Left ventricle myocardium inferior (tissue), 1 donor: ENCODE measurements at regions not wholly inside any gene's neighbourhood (a gene's known extent, or its start where the extent isn't known, plus 50 kb on each side); places are given as distances from the start of the nearest gene placed in this dataset.

ENCODE experiments used
- DNase-seq: peaks from one replicate; pipeline ENCODE4 v3.0.0-alpha.2; 2020
- H3K27ac ChIP-seq: fragments of 200-600 bp; replicated peaks from 2 replicates; pipeline ENCODE4 v1.8.0; 2021
- H3K27me3 ChIP-seq: fragments of 200-600 bp; 2 replicates; pipeline ENCODE4 v1.8.0; 2021; ENCODE audit warnings: low read depth
- H3K36me3 ChIP-seq: fragments of 200-600 bp; 2 replicates; pipeline ENCODE4 v1.8.0; 2021
- H3K4me1 ChIP-seq: fragments of 200-600 bp; 2 replicates; pipeline ENCODE4 v1.8.0; 2021
- H3K4me3 ChIP-seq: fragments of 200-600 bp; 2 replicates; pipeline ENCODE4 v1.8.0; 2021; ENCODE audit warnings: mild to moderate bottlenecking, moderate library complexity
- H3K9me3 ChIP-seq: fragments of 200-600 bp; replicated peaks from 2 replicates; pipeline ENCODE4 v1.8.0; 2021
- CTCF ChIP-seq: fragments of 200-600 bp; IDR thresholded peaks from 2 replicates; pipeline ENCODE4 v1.8.0; 2021; ENCODE audit warnings: antibody characterized with exemption, mild to moderate bottlenecking, borderline replicate concordance
- intact Hi-C: fragments of 100-400 bp; cut with micrococcal nuclease; formaldehyde crosslinking; loops from one replicate; pipeline ENCODE4 v1.11.0; 2022
- donor health status: DM: no; HTN: yes; CAD: no; lungs with severe emphysema.

GRCh38 chr2:180660881-180661685 is 319.3 kb upstream of the UBE2E3 start:
- no peak for TF ChIP-seq CTCF

GRCh38 chr2:180660207-180660606 is 320.2 kb upstream of the UBE2E3 start:
- H3K27ac ChIP-seq: no peak overlapping the region
- H3K27me3 ChIP-seq: peaks cover 6% of the 10 kb centered on the region
- no peaks in the 10 kb centered on the region for H3K4me1 ChIP-seq
- no peak overlapping the region for H3K4me3 ChIP-seq
- intact Hi-C loops: no loop called here
- TF ChIP-seq CTCF: no peak
- no peaks in the 10 kb centered on the region for H3K9me3 ChIP-seq
- no peaks in the 10 kb centered on the region for H3K36me3 ChIP-seq
- no peak for DNase-seq

More at GRCh38 chr2:180660881-180661685, 319.3 kb upstream of the UBE2E3 start:
- no peak overlapping the region for H3K4me3 ChIP-seq
- peaks cover 6% of the 10 kb centered on the region for H3K27me3 ChIP-seq
- H3K27ac ChIP-seq: no peak overlapping the region
- no peaks in the 10 kb centered on the region for H3K4me1 ChIP-seq
- intact Hi-C loops: no loop called here
- no peaks in the 10 kb centered on the region for H3K36me3 ChIP-seq
- no peaks in the 10 kb centered on the region for H3K9me3 ChIP-seq
- no peak for DNase-seq

- no peaks in the 10 kb centered on the region for H3K36me3 ChIP-seq
- peaks cover 6% of the 10 kb centered on the region for H3K27me3 ChIP-seq
- no peaks in the 10 kb centered on the region for H3K9me3 ChIP-seq
- H3K4me1 ChIP-seq: no peaks in the 10 kb centered on the region
- no peak overlapping the region for H3K4me3 ChIP-seq
- no peak for DNase-seq
- no peak overlapping the region for H3K27ac ChIP-seq
- intact Hi-C loops: no loop called here
- TF ChIP-seq CTCF: no peak
Measured at GRCh38 chr2:180657054-180657453, 323.4 kb upstream of the UBE2E3 start.

- TF ChIP-seq CTCF: no peak
- no peak for DNase-seq
- Histone ChIP-seq H3K27me3 (peaks cover 6% of the 10 kb centered on the region), H3K4me3 (no peak overlapping the region), H3K27ac (no peak overlapping the region), H3K36me3 (no peaks in the 10 kb centered on the region), H3K9me3 (no peaks in the 10 kb centered on the region), H3K4me1 (no peaks in the 10 kb centered on the region)
- intact Hi-C loops: no loop called here
Measured at GRCh38 chr2:180656455-180656847, 324.0 kb upstream of the UBE2E3 start.

GRCh38 chr2:180655842-180656454 is 324.5 kb upstream of the UBE2E3 start:
- TF ChIP-seq CTCF: peak; percentile 15
- peaks cover 1% of the 10 kb centered on the region for H3K27me3 ChIP-seq
- no peaks in the 10 kb centered on the region for H3K4me1 ChIP-seq
- intact Hi-C loops: no loop called here
- no peaks in the 10 kb centered on the region for H3K9me3 ChIP-seq
- no peak overlapping the region for H3K27ac ChIP-seq
- no peak for DNase-seq
- no peak overlapping the region for H3K4me3 ChIP-seq
- no peaks in the 10 kb centered on the region for H3K36me3 ChIP-seq
